Femur (tissue), 1 donor: ENCODE measurements at regions not wholly inside any gene's neighbourhood (a gene's known extent, or its start where the extent isn't known, plus 50 kb on each side); places are given as distances from the start of the nearest gene placed in this dataset.

Experiments
- DNase-seq: peaks from one replicate; pipeline ENCODE4 v3.0.0-alpha.2; 2017

DNA sequence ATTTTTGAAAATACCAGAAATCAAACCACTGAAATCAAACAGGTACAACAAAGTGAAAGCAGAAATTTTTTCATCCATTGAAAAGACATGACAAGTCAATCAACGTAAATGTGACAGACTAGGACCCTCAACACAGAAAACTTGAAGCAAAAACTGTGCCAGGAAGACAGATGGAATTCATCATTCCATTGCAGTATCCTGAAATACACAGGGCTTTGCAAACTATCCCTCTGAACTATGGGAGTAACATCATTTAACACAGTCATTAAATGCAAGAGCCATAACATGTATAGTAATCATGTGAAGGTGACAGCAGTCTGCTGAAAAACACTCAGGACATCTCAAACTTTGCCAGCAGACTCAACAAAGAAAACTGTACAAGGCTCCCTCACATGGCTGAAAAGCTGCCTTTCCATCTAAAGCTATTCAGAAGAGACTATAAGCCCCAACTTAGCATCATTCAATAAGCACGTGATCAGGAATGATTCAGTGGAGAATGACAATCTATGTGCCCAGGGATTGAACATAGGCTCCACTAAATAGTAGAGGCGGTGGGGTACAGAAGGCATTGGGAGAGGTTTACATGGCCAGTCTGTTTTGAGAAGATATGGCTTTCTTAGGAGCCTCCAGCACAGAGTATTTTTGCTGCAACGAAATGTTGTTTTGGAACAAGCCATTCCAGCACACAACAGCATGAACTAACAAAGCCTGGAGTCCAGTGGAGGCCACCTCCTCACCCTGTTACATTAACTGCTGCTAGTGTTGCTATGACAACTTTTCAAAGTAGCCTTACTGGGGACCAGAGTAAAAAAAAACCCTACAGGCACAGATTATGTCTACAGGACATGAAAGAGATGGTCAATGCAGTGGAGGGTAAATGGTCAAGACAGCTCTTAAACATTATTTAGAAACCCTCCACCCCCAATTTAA lies 274.5 kb upstream of the NOCT start:
- no peak for DNase-seq

GRCh38 chr4:138736362-138736761 lies 279.2 kb upstream of the NOCT start:
- DNase-seq, result no peak

- no peak for DNase-seq
Measured at GRCh38 chr4:138734746-138735145, 280.8 kb upstream of the NOCT start.

DNA sequence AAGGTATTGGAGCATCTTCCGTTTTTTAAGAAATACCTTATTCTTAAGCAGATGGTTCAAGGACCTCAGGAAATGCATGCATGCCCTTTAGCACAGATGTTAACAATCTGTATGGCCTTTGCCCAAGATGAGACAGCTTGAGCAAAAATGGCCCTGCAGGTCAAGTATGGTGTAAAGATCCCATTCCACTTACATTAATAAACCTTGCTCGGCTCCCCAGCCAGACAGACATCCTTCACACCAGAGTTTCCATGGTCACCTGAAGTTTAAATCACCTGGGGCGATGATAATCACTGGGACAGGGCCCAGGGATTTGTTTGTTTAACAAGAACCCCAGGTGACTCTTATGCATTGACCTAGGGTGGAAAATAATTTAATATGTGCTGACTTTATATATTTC lies 287.0 kb upstream of the NOCT start:
- DNase-seq, result no peak

DNA sequence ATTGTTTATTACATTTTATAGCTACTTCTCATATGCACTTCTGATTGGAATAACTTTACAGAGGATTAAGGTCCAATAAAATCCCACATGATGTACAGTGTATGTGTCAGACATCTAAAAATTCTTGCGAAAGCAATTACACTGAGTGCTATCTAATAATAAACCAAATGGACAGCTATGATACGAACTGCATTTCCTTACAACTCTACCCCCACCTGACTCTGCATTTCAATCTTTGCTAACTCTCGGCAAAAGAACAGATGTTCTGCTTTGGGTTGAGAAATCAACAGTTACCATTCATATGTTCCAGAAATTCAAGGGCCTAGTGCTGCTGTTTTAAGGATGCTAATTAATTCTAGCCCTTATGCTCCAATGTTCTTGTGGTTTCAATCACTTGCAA lies 287.9 kb upstream of the NOCT start:
- DNase-seq, result no peak

DNA sequence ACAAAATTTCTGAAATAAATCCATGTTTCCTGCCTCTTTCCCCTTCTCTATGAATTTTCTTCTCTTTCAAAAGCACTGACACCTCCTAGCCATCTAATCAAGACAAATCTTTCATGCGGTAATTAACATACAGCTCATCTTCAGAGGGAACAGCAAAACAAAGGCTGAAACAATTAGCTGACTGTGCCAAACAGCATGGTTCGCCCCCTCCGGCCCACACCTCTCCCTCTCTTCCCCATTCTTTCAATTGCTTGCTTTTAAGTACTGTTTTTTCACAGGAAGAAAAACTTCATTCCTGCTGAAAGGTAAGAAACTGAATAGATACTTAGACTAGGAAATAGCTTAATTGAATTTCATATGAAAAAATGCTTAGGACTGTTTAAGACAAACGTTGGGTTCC lies 291.1 kb upstream of the NOCT start:
- DNase-seq, result no peak

DNA sequence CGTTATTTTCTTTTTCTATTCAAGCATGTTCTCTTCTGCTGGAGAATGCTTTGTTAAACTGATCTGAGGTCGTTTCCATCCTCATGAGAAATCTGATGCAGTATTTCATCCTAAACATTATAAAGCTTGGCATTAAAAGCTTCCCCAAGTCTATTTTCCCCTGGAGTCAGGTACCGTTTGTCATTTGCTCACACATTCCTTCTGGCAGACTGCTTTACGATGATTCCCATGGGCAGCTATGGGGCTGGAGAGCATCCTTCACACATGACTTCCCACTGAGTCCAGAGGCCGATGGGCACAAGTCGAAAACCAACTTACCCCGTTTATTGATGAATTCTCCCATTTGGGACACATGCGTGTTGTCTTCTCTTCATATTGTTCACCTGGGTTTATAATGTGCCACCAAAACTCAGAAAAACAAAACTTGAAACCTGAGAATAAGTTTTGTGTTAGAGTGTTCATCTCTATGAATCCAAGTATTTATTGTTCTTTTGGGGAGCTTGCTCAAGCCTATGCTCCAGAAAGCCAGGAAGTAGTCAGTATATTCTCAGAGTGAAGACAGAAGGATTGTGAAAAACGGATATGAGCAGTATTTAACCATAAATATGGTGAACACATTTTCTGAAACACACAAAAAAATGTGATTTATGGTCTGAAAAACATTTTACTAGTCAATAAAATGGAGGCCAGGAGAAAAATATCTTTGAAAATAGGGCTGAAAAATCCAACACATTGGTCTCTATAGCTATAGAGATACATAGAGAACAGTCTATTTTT lies 298.8 kb upstream of the NOCT start:
- DNase-seq, result no peak

DNA sequence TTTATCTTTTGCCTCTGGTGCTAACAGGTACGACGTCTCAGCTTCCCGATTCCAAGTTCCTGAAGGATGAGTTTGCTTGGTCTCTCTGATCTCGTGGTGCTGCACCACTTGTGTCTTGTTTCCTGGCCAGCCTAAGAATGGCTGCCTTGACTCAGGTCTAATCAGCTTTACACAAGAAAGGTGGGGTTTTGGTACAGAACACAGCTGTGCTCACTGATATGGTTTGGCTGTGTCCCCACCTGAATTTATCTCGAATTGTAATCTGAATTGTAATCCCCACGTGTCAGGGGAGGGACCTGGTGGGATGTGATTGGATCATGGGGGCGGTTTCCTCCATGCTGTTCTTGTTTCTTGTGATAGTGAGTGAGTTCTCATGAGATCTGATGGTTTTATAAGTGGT lies 305.3 kb upstream of the NOCT start:
- no peak for DNase-seq

DNA sequence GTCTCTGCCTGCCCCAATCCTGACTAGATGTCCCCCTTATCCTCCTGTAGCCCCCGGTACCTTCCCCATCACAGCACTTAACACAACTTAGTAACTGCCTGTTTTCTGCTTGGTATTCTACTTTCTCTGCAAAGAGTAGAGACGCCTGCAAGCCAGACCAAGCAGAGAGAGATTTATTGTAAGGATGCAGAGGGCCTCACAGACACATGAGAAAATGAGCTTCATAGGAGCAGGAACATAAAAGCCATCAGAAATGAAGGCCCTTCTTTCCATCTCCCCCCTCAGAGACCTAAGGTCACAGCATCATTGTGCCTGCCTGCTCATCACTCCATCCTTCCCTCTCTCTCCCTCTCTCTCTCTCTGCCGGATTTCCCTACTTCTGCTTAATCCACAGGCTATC lies 305.7 kb upstream of the NOCT start:
- no peak for DNase-seq

- no peak for DNase-seq
Measured at GRCh38 chr4:138707746-138708677, 307.6 kb upstream of the NOCT start.

GRCh38 chr4:138706201-138706600 lies 309.4 kb upstream of the NOCT start:
- DNase-seq, result no peak

DNA sequence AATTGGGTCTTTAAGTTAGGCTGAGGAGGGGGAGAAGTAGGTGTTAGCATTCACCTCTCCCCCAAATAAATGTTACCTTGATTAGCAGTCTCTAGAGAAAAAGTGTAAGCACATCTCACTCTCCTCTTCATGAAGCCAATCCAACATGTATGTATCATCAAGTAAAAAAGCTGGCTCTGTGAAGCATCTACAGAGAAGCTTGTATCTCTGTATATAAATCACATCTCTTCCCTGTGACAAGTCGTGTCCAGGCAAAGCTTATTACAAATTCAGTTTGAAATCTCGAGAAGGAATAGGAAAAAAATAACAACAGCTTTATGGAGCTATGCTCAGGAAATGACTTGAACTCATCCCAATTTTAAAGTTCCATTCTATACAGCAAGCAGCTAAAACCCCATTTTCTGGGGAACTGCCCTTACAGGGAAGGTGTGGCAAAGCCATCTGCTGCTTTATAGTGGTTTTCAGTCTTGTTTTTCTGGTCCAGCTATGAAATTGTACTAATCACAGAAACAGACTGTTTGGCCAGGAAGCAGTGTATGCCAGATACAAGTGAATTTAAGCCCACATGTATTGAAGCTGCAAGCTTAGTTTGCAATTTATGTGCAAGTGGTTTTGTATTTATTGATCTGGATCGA lies 313.3 kb upstream of the NOCT start:
- DNase-seq, result peak; percentile 36

DNA sequence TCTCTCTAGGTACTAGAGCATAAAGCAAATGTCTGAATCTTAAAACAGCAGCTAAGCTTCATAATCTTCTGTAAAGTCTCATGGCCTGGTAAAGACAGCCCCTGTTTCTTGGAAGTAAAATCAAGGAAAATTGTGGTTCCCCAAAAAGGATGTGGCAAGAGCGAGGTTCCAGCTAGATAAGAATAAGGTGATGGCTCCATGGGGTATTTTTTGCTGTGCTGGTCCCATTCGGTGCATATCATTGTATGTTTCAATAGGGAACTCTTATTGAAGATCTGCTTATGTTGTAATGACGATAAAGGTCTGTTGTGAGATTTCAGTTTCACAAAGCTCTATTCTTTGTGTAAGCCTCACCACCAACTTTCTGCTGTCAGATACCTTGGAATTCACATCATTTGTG lies 316.9 kb upstream of the NOCT start:
- DNase-seq, result no peak

GRCh38 chr4:138697851-138698250 lies 317.7 kb upstream of the NOCT start:
- no peak for DNase-seq

- no peak for DNase-seq
Measured at GRCh38 chr4:138696771-138697170, 318.8 kb upstream of the NOCT start.

DNA sequence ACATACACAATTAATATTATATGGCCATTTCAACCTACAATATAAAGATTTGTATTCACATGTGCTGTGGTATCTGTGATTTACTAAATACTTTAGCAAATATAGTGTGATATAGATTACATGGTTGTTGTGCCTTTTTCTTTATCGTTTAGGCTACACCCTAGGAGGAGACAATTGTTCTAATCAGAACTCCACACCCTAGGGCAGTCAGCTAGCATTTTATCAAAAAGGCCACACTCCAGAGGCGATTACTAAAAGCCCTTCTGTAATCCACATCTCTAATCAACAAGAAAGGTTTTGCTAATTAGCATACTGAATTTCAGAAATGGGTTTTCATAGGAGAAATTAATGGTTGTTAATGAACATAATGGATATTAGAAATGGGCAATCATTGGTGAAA lies 319.5 kb upstream of the NOCT start:
- DNase-seq, result no peak

DNA sequence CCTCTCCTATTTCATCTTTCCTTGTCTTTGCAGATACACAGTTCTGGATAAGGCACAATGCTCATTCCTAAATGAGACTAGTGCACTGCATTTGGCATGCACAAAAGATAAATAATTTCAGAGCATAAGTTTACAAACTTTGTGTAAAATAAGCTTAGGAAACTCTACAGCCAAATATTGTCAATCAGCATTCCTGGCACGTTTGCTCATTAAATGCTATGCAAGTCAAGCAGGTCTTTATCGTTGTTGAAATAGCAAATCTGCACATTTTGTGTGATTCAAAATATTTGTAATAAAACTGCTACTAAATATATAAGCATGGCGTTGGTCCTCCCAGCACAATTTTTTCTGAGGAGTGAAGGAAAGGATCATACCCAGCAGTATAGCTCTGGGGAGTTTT lies 322.1 kb upstream of the NOCT start:
- DNase-seq, result no peak

DNA sequence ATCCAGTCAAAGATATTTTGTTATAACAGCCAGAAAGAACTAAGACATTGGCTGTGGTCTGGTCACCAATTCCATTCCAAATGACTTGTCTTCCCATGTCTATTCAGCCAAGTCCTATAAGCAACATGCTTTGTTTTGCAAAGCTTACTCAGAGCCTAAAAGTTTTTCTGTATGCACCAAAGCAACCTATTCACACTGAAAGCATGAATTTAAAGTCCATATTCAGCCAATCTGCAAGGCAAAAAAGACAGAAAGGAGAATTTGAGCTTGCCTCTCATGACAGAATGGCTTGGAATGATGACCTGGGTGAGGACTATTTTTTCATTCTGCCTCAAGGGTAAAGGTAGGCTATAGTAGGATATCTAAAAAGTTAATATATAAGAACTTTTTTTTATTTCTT lies 323.2 kb upstream of the NOCT start:
- DNase-seq, result no peak

GRCh38 chr4:138689593-138689992 lies 326.0 kb upstream of the NOCT start:
- no peak for DNase-seq

DNA sequence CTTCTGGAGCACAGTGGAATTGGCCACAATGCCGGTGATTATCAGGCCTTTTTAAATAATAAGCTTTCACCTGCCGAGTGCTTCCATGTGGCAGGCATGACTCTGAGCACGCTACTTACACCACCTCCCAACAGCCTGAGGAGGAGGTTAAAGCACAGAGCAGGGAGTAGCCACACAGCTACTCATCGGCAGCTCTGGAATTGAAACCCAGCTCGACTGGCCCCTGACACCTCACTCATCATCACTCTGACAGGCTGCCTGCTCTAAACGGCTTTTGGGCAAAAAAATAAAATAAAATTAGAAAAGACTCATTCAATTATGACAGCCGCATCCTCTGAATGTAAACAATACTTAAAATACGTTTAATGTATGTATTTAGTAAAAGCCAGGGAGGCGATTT lies 326.4 kb upstream of the NOCT start:
- no peak for DNase-seq

DNA sequence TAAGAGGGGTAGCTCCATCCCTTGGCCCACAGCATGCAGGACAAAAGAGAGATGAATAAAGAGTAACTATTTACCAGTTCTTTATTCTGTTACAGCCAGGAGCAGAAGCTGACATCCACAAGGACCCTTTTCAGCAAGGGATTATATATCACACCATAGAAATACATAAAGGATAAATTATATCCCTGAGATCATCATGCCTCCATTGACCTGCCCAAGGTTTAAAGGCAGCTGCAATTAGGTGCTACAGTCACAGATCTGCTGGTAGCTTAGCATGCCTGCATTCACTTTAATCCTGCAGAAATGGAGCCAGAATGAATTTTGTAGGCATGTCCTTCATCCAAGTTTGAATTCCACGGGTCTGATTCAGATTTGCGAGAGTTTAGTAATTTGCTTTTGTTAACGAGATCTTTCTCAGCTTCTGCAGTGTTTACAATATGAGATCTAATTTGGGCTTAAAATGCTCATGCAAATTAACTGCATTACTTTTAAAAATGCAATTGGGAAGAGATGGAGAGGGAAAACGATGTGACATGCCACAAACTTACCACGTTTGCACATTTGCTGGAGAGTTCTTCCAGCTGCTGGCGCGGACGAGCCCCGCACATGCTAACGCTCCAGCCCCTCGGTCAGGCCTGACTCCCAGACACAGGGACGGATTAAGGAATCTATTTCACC lies 327.0 kb upstream of the NOCT start:
- DNase-seq, result no peak
